ENCODE measurements at regions not wholly inside any gene's neighbourhood (a gene's known extent, or its start where the extent isn't known, plus 50 kb on each side); places are given as distances from the start of the nearest gene placed in this dataset.
"Not testable (repeated sequence)": the region's sequence is repeated elsewhere in the genome, so short reads cannot be mapped to it uniquely, and the experiment has no call there.

- DNase-seq (ENCODE audit: low read depth in 6 of 9, low spot score in 9 of 9): no peak
- 65% methylated on average over 6 of the region's 6 CpGs for WGBS
- H3K27ac ChIP-seq (ENCODE audit: low read depth in 1 of 2, low read length in 1 of 2): no peak overlapping the region
- H3K27me3 ChIP-seq (ENCODE audit: control insufficient read depth in 2 of 2, insufficient read depth in 1 of 2, low read length in 1 of 2): no peaks in the 10 kb centered on the region
- H3K9me3 ChIP-seq (ENCODE audit: control insufficient read depth in 2 of 2, insufficient read depth in 1 of 2, low read length in 1 of 2): no peaks in the 10 kb centered on the region
- no peaks in the 10 kb centered on the region for H3K36me3 ChIP-seq (ENCODE audit: control insufficient read depth in 2 of 2, insufficient read depth in 2 of 2, low read length in 1 of 2)
- H3K4me1 ChIP-seq (ENCODE audit: control insufficient read depth in 2 of 2, insufficient read depth in 2 of 2, low read length in 2 of 2): no peaks in the 10 kb centered on the region
- H3K4me3 ChIP-seq (ENCODE audit: low read length in 2 of 2): no peak overlapping the region
These were observed 765.1 kb upstream of the TMEM132C start for GRCh38 chr12:127501916-127502315.

- no peaks in the 10 kb centered on the region for H3K36me3 ChIP-seq (ENCODE audit: control insufficient read depth in 2 of 2, insufficient read depth in 2 of 2, low read length in 1 of 2)
- no peaks in the 10 kb centered on the region for H3K4me1 ChIP-seq (ENCODE audit: control insufficient read depth in 2 of 2, insufficient read depth in 2 of 2, low read length in 2 of 2)
- WGBS: 95% methylated on average over 7 of the region's 7 CpGs
- H3K27ac ChIP-seq (ENCODE audit: low read depth in 1 of 2, low read length in 1 of 2): no peak overlapping the region
- no peaks in the 10 kb centered on the region for H3K27me3 ChIP-seq (ENCODE audit: control insufficient read depth in 2 of 2, insufficient read depth in 1 of 2, low read length in 1 of 2)
- H3K9me3 ChIP-seq (ENCODE audit: control insufficient read depth in 2 of 2, insufficient read depth in 1 of 2, low read length in 1 of 2): no peaks in the 10 kb centered on the region
- DNase-seq (ENCODE audit: low read depth in 6 of 9, low spot score in 9 of 9): no peak
- no peak overlapping the region for H3K4me3 ChIP-seq (ENCODE audit: low read length in 2 of 2)
These were observed 763.7 kb upstream of the TMEM132C start for GRCh38 chr12:127503246-127503645.

- WGBS: 89% methylated on average over 4 of the region's 4 CpGs
- not testable (repeated sequence) for DNase-seq (ENCODE audit: low read depth in 6 of 9, low spot score in 9 of 9); H3K27me3 ChIP-seq (ENCODE audit: control insufficient read depth in 2 of 2, insufficient read depth in 1 of 2, low read length in 1 of 2); H3K27ac ChIP-seq (ENCODE audit: low read depth in 1 of 2, low read length in 1 of 2); H3K9me3 ChIP-seq (ENCODE audit: control insufficient read depth in 2 of 2, insufficient read depth in 1 of 2, low read length in 1 of 2); H3K36me3 ChIP-seq (ENCODE audit: control insufficient read depth in 2 of 2, insufficient read depth in 2 of 2, low read length in 1 of 2); H3K4me3 ChIP-seq (ENCODE audit: low read length in 2 of 2); H3K4me1 ChIP-seq (ENCODE audit: control insufficient read depth in 2 of 2, insufficient read depth in 2 of 2, low read length in 2 of 2)
These were observed 763.0 kb upstream of the TMEM132C start for GRCh38 chr12:127503996-127504395.

GRCh38 chr12:127504874-127505273, 762.1 kb upstream of the TMEM132C start:
- 88% methylated on average over 5 of the region's 5 CpGs for WGBS
- Histone ChIP-seq H3K36me3 (ENCODE audit: control insufficient read depth in 2 of 2, insufficient read depth in 2 of 2, low read length in 1 of 2) (no peaks in the 10 kb centered on the region), H3K4me3 (ENCODE audit: low read length in 2 of 2) (no peak overlapping the region)

GRCh38 chr12:127507341-127507740, 759.6 kb upstream of the TMEM132C start:
- Histone ChIP-seq H3K27ac (ENCODE audit: low read depth in 1 of 2, low read length in 1 of 2) (no peak overlapping the region), H3K36me3 (ENCODE audit: control insufficient read depth in 2 of 2, insufficient read depth in 2 of 2, low read length in 1 of 2) (no peaks in the 10 kb centered on the region), H3K4me3 (ENCODE audit: low read length in 2 of 2) (no peak overlapping the region), H3K9me3 (ENCODE audit: control insufficient read depth in 2 of 2, insufficient read depth in 1 of 2, low read length in 1 of 2) (no peaks in the 10 kb centered on the region), H3K4me1 (ENCODE audit: control insufficient read depth in 2 of 2, insufficient read depth in 2 of 2, low read length in 2 of 2) (no peaks in the 10 kb centered on the region), H3K27me3 (ENCODE audit: control insufficient read depth in 2 of 2, insufficient read depth in 1 of 2, low read length in 1 of 2) (no peaks in the 10 kb centered on the region)
- DNase-seq (ENCODE audit: low read depth in 6 of 9, low spot score in 9 of 9): no peak
- WGBS: 84% methylated on average over 6 of the region's 6 CpGs

More at GRCh38 chr12:127504874-127505273, 762.1 kb upstream of the TMEM132C start:
- no peaks in the 10 kb centered on the region for H3K27me3 ChIP-seq (ENCODE audit: control insufficient read depth in 2 of 2, insufficient read depth in 1 of 2, low read length in 1 of 2)
- DNase-seq (ENCODE audit: low read depth in 6 of 9, low spot score in 9 of 9): no peak
- no peak overlapping the region for H3K27ac ChIP-seq (ENCODE audit: low read depth in 1 of 2, low read length in 1 of 2)
- no peaks in the 10 kb centered on the region for H3K9me3 ChIP-seq (ENCODE audit: control insufficient read depth in 2 of 2, insufficient read depth in 1 of 2, low read length in 1 of 2)
- no peaks in the 10 kb centered on the region for H3K4me1 ChIP-seq (ENCODE audit: control insufficient read depth in 2 of 2, insufficient read depth in 2 of 2, low read length in 2 of 2)

GRCh38 chr12:127509066-127509778, 757.7 kb upstream of the TMEM132C start:
- Histone ChIP-seq H3K9me3 (ENCODE audit: control insufficient read depth in 2 of 2, insufficient read depth in 1 of 2, low read length in 1 of 2) (no peaks in the 10 kb centered on the region), H3K4me1 (ENCODE audit: control insufficient read depth in 2 of 2, insufficient read depth in 2 of 2, low read length in 2 of 2) (no peaks in the 10 kb centered on the region), H3K27ac (ENCODE audit: low read depth in 1 of 2, low read length in 1 of 2) (no peak overlapping the region), H3K36me3 (ENCODE audit: control insufficient read depth in 2 of 2, insufficient read depth in 2 of 2, low read length in 1 of 2) (no peaks in the 10 kb centered on the region), H3K27me3 (ENCODE audit: control insufficient read depth in 2 of 2, insufficient read depth in 1 of 2, low read length in 1 of 2) (no peaks in the 10 kb centered on the region), H3K4me3 (ENCODE audit: low read length in 2 of 2) (no peak overlapping the region)
- whole genome bisulfite sequencing: 91% methylated on average over 6 of the region's 6 CpGs
- DNase-seq (ENCODE audit: low read depth in 6 of 9, low spot score in 9 of 9): no peak

GRCh38 chr12:127515941-127516340, 751.0 kb upstream of the TMEM132C start:
- 77% methylated on average over 2 of the region's 2 CpGs for WGBS
- Histone ChIP-seq H3K36me3 (ENCODE audit: control insufficient read depth in 2 of 2, insufficient read depth in 2 of 2, low read length in 1 of 2) (no peaks in the 10 kb centered on the region), H3K27ac (ENCODE audit: low read depth in 1 of 2, low read length in 1 of 2) (no peak overlapping the region), H3K4me3 (ENCODE audit: low read length in 2 of 2) (no peak overlapping the region), H3K4me1 (ENCODE audit: control insufficient read depth in 2 of 2, insufficient read depth in 2 of 2, low read length in 2 of 2) (no peaks in the 10 kb centered on the region), H3K27me3 (ENCODE audit: control insufficient read depth in 2 of 2, insufficient read depth in 1 of 2, low read length in 1 of 2) (no peaks in the 10 kb centered on the region), H3K9me3 (ENCODE audit: control insufficient read depth in 2 of 2, insufficient read depth in 1 of 2, low read length in 1 of 2) (no peaks in the 10 kb centered on the region)
- DNase-seq (ENCODE audit: low read depth in 6 of 9, low spot score in 9 of 9): no peak

- Histone ChIP-seq H3K4me1 (ENCODE audit: control insufficient read depth in 2 of 2, insufficient read depth in 2 of 2, low read length in 2 of 2) (no peaks in the 10 kb centered on the region), H3K9me3 (ENCODE audit: control insufficient read depth in 2 of 2, insufficient read depth in 1 of 2, low read length in 1 of 2) (no peaks in the 10 kb centered on the region), H3K4me3 (ENCODE audit: low read length in 2 of 2) (no peak overlapping the region), H3K27me3 (ENCODE audit: control insufficient read depth in 2 of 2, insufficient read depth in 1 of 2, low read length in 1 of 2) (no peaks in the 10 kb centered on the region), H3K27ac (ENCODE audit: low read depth in 1 of 2, low read length in 1 of 2) (no peak overlapping the region), H3K36me3 (ENCODE audit: control insufficient read depth in 2 of 2, insufficient read depth in 2 of 2, low read length in 1 of 2) (no peaks in the 10 kb centered on the region)
- WGBS: 84% methylated on average over 1 of the region's 1 CpG
- no peak for DNase-seq (ENCODE audit: low read depth in 6 of 9, low spot score in 9 of 9)
These were observed 750.5 kb upstream of the TMEM132C start for GRCh38 chr12:127516467-127516866.

- H3K36me3 ChIP-seq (ENCODE audit: control insufficient read depth in 2 of 2, insufficient read depth in 2 of 2, low read length in 1 of 2): no peaks in the 10 kb centered on the region
- no peaks in the 10 kb centered on the region for H3K9me3 ChIP-seq (ENCODE audit: control insufficient read depth in 2 of 2, insufficient read depth in 1 of 2, low read length in 1 of 2)
- 78% methylated on average over 2 of the region's 2 CpGs for WGBS
- H3K27me3 ChIP-seq (ENCODE audit: control insufficient read depth in 2 of 2, insufficient read depth in 1 of 2, low read length in 1 of 2): no peaks in the 10 kb centered on the region
- no peak overlapping the region for H3K27ac ChIP-seq (ENCODE audit: low read depth in 1 of 2, low read length in 1 of 2)
- DNase-seq (ENCODE audit: low read depth in 6 of 9, low spot score in 9 of 9): no peak
- no peaks in the 10 kb centered on the region for H3K4me1 ChIP-seq (ENCODE audit: control insufficient read depth in 2 of 2, insufficient read depth in 2 of 2, low read length in 2 of 2)
- no peak overlapping the region for H3K4me3 ChIP-seq (ENCODE audit: low read length in 2 of 2)
These were observed 747.2 kb upstream of the TMEM132C start for GRCh38 chr12:127519779-127520178.
